SKM-1 treated with dmso at 0.1 percent for 144 hours (cell line): ENCODE measurements at regions not wholly inside any gene's neighbourhood (a gene's known extent, or its start where the extent isn't known, plus 50 kb on each side); places are given as distances from the start of the nearest gene placed in this dataset.
"Not testable (repeated sequence)": the region's sequence is repeated elsewhere in the genome, so short reads cannot be mapped to it uniquely, and the experiment has no call there.

Experiments
- DNase-seq: peaks from one replicate; lab custom pipeline; 2025; ENCODE audit not compliant: unreplicated experiment; lab: John Stamatoyannopoulos, UW

GRCh38 chr1:67611846-67612245 is 73.2 kb upstream of the GADD45A start:
- no peak for DNase-seq

- DNase-seq, result no peak
Observed at GRCh38 chr1:67612788-67613241, 72.2 kb upstream of the GADD45A start.

- not testable (repeated sequence) for DNase-seq
Observed at GRCh38 chr1:67613479-67613878, 71.5 kb upstream of the GADD45A start.

- DNase-seq, result no peak
Observed at GRCh38 chr1:67614511-67614934, 70.5 kb upstream of the GADD45A start.

- DNase-seq, result no peak
Observed at GRCh38 chr1:67615886-67616285, 69.1 kb upstream of the GADD45A start.

GRCh38 chr1:67616394-67616985 is 68.5 kb upstream of the GADD45A start:
- no peak for DNase-seq

- DNase-seq, result no peak
Observed at GRCh38 chr1:67618285-67619018, 66.5 kb upstream of the GADD45A start.

GRCh38 chr1:67619080-67619479 is 65.9 kb upstream of the GADD45A start:
- no peak for DNase-seq

- DNase-seq, result no peak
Observed at GRCh38 chr1:67623906-67624305, 61.1 kb upstream of the GADD45A start.

- no peak for DNase-seq
Observed at GRCh38 chr1:67624680-67625079, 60.3 kb upstream of the GADD45A start.

GRCh38 chr1:67626090-67626860 is 58.7 kb upstream of the GADD45A start:
- DNase-seq, result no peak

- no peak for DNase-seq
Observed at GRCh38 chr1:67626861-67627235, 58.2 kb upstream of the GADD45A start.

GRCh38 chr1:67627336-67627735 is 57.7 kb upstream of the GADD45A start:
- no peak for DNase-seq

- no peak for DNase-seq
Observed at GRCh38 chr1:67627906-67628305, 57.1 kb upstream of the GADD45A start.

GRCh38 chr1:67629370-67630075 is 55.5 kb upstream of the GADD45A start:
- DNase-seq, result no peak

GRCh38 chr1:67630438-67631045 is 54.5 kb upstream of the GADD45A start:
- no peak for DNase-seq

GRCh38 chr1:67632356-67632755 is 52.6 kb upstream of the GADD45A start:
- DNase-seq, result no peak

GRCh38 chr1:67632811-67633655 is 52.0 kb upstream of the GADD45A start:
- DNase-seq, result no peak

GRCh38 chr1:67634396-67634935 is 50.5 kb upstream of the GADD45A start:
- DNase-seq, result no peak
